HG02852 (cell line): ENCODE measurements at regions not wholly inside any gene's neighbourhood (a gene's known extent, or its start where the extent isn't known, plus 50 kb on each side); places are given as distances from the start of the nearest gene placed in this dataset.
A peak's percentile ranks its signal among the peaks of the same experiment; 100 is the strongest.
"Not testable (repeated sequence)": the region's sequence is repeated elsewhere in the genome, so short reads cannot be mapped to it uniquely, and the experiment has no call there.

Experiments
- ATAC-seq: cut with Tn5 transposase; IDR thresholded peaks from one replicate; pipeline ENCODE4 v1.9.1; 2021; ENCODE audit warnings: mild to moderate bottlenecking, moderate library complexity; ENCODE audit not compliant: unreplicated experiment

GRCh38 chr1:200284236-200284635, 125.6 kb downstream of the ZNF281 start:
- ATAC-seq, result not testable (repeated sequence)

- no peak for ATAC-seq
These were observed 127.2 kb downstream of the ZNF281 start for GRCh38 chr1:200282497-200283122.

GRCh38 chr1:200281201-200281835, 128.5 kb downstream of the ZNF281 start:
- no peak for ATAC-seq

GRCh38 chr1:200279810-200280411, 129.9 kb downstream of the ZNF281 start:
- ATAC-seq, result no peak

GRCh38 chr1:200275816-200276453, 133.9 kb downstream of the ZNF281 start:
- ATAC-seq, result no peak

- no peak for ATAC-seq
These were observed 134.4 kb downstream of the ZNF281 start for GRCh38 chr1:200275415-200275814.

GRCh38 chr1:200274116-200274515, 135.7 kb downstream of the ZNF281 start:
- ATAC-seq, result no peak

GRCh38 chr1:200272481-200273068, 137.3 kb downstream of the ZNF281 start:
- no peak for ATAC-seq

- ATAC-seq, result no peak
These were observed 140.6 kb downstream of the ZNF281 start for GRCh38 chr1:200269256-200269655.

GRCh38 chr1:200267937-200268336, 141.9 kb downstream of the ZNF281 start:
- ATAC-seq, result no peak

- ATAC-seq, result no peak
These were observed 142.4 kb downstream of the ZNF281 start for GRCh38 chr1:200267458-200267857.

GRCh38 chr1:200266871-200267270, 143.0 kb downstream of the ZNF281 start:
- no peak for ATAC-seq

GRCh38 chr1:200265881-200266280, 144.0 kb downstream of the ZNF281 start:
- ATAC-seq, result no peak

- no peak for ATAC-seq
These were observed 144.7 kb downstream of the ZNF281 start for GRCh38 chr1:200265104-200265503.

- no peak for ATAC-seq
These were observed 146.6 kb downstream of the ZNF281 start for GRCh38 chr1:200263203-200263602.

- ATAC-seq, result peak; percentile 95
These were observed 147.4 kb downstream of the ZNF281 start for GRCh38 chr1:200262326-200262965.

- no peak for ATAC-seq
These were observed 149.1 kb downstream of the ZNF281 start for GRCh38 chr1:200260597-200261335.

- peak; percentile 30 for ATAC-seq
These were observed 151.1 kb downstream of the ZNF281 start for GRCh38 chr1:200258447-200259375.

- ATAC-seq, result no peak
These were observed 152.6 kb downstream of the ZNF281 start for GRCh38 chr1:200257235-200257634.
